Umbilical cord (tissue), 1 donor: ENCODE measurements at regions not wholly inside any gene's neighbourhood (a gene's known extent, or its start where the extent isn't known, plus 50 kb on each side); places are given as distances from the start of the nearest gene placed in this dataset.
A peak's percentile ranks its signal among the peaks of the same experiment; 100 is the strongest.
"Not testable (repeated sequence)": the region's sequence is repeated elsewhere in the genome, so short reads cannot be mapped to it uniquely, and the experiment has no call there.

Source experiments
- DNase-seq: peaks from one replicate; pipeline ENCODE4 v3.0.0-alpha.2; 2015; ENCODE audit warnings: low spot score

DNA sequence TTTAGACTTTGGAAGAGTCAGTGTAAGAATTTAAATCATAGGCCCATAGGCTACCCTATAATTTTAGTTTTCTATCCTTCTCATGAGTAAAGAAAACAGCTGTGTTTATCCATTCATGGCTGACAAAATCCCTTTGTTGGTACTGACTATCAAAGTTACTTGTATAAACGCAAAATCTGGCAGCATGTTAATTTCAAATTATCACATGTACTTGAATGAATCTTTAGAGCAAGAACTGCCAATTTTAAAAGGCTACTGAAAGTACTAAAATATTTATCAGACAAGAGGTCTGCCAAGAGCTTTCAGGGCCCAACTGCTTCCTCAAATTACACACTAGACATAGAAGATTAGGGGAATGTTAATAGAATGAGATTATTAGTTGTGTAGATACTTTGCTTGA is 66.6 kb downstream of the MYL12B start:
- no peak for DNase-seq

DNA sequence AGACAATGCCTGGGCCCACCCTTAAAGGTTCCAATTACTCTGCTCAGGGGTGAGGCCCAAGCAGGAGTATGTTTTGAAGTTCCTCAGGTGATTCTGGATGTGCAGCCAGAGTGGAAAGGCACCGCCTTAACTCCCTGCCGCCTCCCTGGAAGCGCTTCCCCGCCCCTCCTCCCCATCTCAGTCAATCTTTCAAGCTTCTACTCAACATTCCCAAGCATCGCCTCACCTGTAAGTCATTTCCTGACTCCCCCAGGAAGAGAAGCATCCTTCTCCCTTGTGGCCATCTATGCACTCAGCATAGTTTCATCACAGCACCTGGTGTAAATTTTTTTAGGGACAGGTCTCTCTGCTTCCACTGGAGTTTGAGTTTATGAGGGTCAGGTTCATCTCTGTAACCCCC is 67.5 kb downstream of the MYL12B start:
- DNase-seq = no peak

DNA sequence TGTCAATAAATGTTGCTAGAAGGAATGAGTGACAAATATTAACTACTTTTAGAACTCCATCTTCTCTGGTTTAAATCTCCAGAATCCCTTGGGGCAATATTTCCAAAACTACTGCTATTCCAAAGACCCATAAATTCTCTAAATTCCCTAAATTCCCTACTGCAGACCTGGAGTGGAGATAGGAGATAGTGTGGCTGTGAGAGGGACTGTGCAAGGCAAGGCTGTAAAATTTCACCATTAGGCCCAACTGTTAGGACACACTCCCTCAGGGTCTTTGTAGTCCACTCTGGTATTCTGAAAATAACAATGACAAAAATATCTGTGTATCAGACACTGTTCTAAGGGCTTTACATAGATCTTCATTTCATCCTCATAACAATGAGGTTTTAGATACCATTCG is 67.9 kb downstream of the MYL12B start:
- DNase-seq = no peak

DNA sequence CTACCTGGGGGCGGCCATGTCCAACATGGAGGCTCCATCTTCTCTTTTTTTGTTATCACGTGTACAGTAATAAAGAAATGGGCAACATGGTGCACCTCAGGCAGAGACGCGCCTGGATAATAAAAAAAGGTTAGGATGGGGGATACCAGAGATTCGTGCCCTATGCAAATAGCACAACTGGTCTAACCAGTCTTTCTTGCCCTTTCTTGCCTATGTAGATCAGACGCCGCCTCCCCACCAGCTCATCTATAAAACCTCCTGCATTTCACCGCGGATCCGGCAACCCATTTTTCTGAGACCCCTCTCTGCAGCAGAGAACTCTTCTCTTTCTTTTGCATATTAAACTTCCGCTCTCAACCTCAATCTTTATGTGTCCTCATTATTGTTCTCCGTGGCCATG is 68.7 kb downstream of the MYL12B start:
- DNase-seq = peak; percentile 17

DNA sequence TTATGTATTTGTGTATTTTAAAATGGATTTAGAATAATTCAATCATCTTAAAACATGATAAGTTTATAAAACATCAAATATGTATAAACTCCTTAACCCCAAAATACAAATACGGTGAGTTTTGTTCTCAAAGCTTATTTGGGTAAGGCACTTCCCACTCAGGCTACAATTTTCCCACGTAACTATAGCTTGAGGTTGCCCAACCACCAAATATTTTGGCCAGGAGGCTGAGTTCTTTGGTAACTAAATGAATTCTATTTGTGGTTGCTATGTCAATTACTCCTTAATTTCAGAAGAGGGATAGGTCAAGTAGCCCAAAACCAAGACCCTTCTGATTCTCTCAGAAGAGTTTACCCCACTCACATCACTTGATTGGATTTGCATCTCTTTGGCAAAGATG is 70.4 kb downstream of the MYL12B start:
- DNase-seq = no peak

DNA sequence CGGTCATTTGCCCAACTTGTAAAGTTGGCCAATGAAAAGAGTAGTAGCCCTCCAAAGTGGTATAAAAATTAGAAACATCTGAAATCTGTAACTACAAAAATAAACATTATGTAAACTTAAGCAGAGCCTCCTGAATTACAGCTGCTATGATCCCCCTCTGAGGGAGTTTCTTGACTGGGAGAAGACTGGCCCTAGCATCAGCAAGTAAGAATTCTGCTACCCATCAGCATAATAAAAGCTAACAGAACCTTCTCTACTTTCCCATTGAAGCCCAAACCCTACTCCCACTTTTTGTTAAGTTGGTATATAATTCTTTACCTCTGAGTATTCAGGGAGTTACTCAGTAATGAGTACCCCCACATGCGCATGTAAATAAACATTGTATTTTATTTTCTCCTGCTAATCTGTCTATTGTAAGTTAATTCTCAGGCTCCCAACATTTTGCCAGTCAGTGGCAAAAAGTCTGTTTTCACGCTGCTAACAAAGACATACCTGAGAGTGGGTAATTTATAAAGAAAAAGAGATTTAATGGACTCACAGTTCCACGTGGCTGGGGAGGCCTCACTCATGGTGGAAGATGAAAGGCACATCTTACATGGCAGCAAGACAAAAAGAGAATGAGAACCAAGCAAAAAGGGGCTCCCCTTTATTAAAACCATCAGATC is 71.3 kb downstream of the MYL12B start:
- DNase-seq = no peak

DNA sequence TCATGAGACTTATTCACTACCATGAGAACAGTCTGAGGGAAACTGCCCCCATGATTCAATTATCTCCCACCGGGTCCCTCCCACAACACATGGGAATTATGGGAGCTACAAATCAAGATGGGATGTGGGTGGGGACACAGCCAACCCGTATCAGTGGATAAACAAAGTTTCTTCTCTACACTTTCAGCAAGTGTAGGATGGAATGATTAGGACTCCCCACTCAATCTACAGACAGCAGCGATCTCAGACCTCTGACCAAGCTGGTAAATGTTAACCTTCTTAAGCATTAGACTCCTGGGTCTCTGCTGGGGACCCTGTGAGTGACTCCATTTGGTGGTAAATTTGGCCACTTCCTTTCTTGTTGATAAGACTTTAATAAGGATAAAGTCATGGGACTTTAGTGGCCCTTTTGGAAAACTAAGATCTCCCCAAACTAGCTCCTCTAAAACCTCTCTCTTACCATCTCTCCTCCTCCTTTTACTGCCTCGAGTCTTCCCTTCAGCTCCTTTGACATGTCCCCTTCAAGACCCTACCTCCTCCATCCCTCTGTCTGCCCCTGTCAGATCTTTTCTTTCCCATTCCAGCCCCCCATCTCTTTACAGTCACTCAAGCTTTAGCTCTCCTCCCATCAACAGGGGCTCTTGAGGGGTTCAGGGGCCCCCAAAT is 71.9 kb downstream of the MYL12B start:
- no peak for DNase-seq

DNA sequence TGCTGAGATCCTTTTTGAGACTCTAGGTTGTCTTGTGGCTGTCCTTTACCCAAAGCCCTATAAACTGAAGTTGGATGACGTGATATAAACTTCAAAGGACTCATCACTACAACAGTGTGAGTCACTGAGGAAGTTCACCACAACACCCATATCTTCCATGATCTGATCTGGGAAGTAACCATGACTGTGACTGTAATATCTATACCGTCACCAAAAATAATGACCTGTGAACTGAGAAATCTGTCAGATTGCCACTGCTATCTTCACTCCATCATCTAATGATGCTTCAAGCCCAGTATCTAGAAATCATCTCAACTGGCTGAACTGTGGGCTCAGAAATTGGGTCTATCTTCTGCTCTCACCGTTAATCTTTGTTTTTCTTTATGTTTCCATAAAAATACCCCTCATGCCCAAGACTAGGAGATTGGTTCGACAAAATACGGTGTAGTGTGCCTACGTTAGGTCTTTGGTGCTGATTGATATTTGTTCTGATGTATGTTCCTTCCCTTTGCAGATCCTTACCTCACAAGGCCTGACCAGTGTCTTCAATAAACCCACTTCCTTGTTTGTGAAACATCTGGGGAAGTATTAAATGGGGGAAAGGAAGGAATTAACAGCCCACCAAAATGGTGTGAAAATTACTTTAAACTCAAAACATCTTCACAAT is 78.2 kb downstream of the MYL12B start:
- no peak for DNase-seq

DNA sequence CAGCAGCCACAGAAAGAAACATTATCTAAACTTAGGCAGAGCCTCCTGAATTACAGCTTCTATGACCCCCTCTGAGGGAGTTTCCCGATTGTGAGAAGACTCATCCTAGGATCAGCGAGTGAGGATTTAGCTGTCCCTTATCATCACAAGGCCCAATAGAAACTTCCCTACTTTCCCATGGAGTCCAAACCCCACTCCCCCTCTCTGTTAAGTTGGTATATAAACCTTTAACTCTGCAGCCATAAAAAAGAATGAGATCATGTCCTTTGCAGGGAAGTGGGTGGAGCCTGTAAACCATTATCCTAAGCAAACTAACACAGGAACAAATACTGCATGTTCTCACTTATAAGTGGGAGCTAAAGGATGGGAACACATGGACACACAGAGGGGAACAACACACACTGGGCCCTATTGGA is 78.8 kb downstream of the MYL12B start:
- peak; percentile 51 for DNase-seq

DNA sequence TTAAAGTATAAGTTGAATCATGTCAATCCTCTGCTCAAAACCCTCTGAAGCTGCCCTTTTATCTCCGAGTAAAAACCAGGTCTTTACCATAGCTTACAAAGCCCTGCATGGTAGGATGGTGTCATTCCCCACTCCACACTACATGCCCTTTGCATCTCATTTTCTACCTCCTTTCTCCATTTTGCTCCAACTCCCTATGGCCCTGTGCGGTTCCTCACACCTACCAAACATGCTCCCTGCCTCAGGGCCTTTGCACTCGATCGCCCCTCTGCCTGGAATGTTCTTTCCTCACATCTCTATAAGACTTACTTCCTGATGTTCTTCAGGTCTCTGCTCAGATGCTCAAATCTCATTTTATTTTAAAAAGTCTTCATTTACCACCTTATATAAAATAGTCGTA is 80.7 kb downstream of the MYL12B start:
- no peak for DNase-seq

DNA sequence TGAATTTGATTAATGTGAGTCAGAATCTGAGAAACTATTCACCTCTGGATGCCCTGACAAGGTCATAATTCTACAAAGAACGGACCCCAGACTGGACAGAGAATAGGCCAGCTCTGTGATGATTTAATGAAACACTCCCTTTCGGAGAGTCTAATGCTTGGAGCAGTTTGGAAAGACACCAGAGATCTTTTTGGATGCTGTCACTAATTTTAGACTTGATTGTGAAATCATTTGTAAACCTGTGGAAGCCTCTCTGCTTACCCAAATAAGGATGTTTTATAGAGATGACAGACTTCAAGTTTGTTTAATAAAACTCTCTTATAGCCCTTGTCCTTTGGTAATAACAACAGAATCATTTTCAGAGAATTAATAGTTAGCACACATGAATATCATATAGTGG is 83.5 kb downstream of the MYL12B start:
- DNase-seq = peak; percentile 31

DNA sequence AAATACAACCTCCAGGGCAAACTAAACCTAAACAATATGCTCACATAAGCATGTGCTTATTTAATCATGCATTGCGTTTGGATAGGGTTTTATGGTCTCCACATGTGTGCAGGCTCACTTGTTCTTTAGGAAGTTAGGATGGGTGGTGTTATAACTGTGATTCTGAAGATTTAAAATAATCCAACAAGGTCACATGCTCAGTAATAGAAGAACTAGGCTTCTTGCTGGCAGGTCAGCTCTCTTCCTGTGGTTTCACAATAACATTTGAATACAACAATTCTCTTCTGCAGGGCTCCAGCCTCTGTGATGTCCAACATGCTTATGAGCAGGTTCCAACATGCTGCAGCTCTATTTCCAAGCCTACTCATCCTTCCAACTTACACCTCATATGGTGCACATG is 84.0 kb downstream of the MYL12B start:
- DNase-seq = peak; percentile 33

DNA sequence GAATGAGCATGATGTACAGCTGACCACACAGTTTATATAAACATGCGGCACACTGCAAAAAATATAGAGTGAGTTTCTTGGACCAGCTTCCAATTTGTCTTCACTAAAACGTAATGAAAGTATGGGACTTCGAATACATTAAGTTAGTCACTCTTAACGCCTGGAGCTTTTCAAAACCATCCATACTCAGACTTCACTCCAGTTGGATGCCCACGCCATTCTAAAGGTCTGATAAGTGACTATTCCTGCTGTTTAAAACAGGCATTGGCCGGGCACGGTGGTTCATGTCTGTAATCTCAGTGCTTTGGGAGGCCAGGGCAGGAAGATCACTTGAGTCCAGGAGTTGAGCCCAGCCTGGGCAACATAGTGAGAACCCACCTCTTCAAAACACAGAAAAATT is 84.6 kb downstream of the MYL12B start:
- DNase-seq = no peak

DNA sequence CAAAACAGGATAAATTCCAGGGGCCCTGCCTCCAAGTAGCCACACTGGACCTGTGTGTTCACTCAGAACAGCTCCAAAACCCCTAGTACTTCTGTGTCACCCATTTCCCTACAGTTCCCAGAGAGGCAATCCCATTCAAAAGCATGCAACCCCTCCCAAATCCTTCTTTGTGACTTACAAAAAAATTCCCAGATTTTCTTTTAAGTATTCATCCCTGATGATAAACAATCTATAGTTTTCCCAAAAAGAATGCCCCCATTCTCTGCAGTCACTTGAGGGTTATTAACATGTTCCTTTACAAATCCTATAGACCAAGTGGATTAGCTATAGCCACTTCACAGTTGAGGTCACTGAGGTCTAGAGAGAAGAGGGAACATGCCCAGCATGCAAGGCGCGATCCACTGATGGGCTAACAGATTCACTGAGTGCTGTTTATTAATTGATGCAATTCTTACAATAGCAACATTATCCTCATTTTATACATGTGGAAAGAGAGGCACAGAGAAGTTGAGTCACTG is 85.4 kb downstream of the MYL12B start:
- no peak for DNase-seq

DNA sequence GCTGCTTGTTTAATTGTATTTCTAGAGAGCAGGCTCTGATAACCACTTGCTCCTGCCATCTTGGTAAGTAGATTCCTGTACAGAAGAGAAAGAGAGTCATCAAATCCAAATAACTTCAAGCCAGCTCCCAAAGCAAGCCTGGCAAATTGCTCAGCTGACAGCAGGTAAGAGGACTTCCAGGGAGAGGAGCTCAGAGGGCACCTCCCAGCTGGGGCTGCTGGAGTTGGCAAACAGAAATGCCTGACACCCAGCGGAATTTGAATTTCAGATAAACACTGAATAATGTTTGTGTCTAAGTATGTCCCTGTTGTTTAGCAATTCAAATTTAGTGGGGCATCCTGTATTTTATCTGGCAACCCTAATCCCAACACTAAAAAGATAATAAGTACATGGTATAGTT is 86.2 kb downstream of the MYL12B start:
- no peak for DNase-seq

DNA sequence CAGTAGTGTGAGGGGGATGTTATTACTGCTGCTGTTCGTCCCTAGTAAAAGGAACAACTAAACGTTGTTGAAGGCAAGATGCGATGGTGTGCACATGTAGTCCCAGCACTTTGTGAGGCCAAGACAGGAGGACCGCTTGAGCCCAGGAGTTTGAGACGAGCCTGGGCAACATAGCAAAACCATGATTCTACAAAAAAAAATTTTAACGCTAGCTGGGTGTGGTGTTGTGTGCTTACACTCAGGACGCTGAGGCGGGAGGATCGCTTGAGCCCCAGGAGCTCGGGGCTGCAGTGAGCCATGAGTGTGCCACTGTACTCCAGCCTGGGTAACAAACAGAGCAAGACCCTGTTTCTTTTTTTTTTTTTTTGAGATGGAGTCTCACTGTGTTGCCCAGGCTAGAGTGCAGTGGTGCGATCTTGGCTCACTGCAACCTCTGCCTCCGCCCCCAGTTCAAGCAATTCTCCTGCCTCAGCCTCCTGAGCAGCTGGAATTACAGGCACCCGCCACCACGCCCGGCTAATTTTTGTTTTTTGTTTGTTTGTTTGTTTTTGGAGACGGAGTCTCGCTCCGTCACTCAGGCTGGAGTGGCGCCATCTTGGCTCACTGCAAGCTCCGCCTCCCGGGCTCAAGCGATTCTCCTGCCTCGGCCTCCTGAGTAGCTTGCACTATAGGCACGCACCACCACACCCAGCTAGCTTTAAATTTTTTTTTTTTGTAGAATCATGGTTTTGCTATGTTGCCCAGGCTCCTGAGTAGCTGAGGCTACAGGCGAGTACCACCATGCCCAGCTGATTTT is 87.3 kb downstream of the MYL12B start:
- not testable (repeated sequence) for DNase-seq

DNA sequence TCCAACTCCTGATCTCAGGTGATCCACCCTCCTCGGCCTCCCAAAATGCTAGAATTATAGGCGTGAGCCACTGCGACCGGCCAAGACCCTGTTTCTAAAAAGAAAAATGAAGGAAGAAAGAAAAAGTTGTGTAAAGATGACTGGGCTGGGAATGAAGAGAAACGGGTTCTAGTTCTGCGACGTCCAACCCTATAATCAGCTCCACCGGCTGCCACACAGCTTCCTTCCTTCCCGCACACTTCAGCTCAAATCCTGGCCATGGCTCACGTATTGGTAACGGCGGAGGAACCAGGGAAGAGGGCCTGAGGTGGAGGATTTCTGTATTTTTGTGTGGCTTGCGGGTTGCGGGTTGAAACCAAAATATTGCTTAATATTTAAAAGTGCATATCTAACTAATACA is 88.1 kb downstream of the MYL12B start:
- no peak for DNase-seq

DNA sequence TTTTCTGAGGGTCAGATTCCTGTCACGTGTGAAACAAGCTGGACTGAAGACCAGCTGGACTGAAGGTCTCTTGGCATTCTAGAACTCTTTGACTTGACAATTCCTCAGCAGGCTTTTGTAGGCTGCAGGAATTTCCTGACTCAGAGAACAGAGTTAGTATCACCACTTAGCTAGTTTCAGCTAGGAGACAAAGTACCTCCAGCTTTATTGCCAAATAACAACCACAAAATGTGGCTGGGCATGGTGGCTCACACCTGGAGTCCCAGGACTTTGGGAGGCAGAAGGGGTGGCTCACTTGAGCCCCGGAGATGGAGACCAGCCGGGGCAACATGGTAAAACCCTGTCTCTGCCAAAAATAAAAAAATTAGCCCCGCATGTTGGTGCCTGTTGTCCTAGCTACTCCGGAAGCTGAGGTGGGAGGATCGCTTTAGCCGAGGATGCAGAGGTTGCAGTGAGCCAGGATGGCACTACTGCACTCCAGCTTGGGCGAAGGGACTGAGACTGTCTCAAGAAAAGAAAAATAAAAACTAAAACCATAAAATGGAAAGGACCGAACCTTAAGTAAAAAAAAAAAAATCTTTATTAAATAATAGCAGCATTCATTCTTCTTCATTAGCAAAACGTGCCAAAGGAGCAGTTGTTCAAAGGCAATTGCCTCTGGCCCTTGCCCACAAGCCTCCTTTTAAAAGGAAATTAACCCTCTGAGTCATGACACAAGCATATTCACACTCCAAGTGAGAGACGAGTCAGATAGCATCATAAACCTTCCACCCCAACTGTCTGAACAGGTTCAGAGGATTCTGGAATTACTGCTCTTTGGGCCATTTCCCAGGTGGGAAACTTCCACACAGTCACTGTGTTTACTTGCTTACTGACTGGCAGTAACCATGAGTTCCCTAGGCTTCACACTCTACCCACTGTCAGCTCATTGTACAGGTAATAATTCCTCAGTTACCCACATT is 88.9 kb downstream of the MYL12B start:
- no peak for DNase-seq

DNA sequence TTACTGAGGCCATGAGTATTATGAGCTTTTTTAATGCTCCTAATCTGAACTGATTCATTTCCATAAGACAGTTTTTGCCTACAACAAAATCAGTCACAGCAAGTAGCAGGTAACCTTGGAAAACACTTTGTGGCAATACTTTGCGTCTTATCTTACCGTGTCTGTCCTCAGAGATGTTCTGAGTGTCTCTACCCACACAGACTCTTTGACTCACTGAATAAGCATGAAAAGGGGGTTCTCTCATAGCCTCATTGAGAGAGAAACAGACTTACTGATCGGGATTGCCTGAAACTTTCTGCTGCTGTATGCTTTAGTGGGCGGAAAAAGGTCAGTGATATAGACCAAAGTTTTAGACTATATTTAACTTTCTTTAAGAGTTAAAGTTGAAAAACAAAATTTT is 92.6 kb downstream of the MYL12B start:
- DNase-seq = no peak

DNA sequence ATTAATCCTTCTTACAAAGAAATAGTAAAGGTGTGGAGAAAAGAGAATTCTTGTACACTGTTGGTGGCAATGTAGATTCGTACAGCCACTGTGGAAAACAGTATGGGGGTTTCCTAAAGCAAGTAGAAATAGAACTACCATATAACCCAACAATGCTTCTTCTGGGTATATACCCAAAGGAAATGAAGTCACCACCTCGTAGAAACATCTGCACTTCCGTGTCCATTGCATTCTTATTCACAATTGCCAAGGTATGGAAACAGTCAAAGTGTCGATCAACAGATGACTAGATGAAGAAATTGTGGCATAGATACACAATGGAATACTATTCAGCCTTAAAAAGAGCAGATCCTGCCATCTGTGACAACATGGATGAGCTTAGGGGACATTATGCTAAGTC is 93.4 kb upstream of the TGIF1 start:
- DNase-seq = no peak

DNA sequence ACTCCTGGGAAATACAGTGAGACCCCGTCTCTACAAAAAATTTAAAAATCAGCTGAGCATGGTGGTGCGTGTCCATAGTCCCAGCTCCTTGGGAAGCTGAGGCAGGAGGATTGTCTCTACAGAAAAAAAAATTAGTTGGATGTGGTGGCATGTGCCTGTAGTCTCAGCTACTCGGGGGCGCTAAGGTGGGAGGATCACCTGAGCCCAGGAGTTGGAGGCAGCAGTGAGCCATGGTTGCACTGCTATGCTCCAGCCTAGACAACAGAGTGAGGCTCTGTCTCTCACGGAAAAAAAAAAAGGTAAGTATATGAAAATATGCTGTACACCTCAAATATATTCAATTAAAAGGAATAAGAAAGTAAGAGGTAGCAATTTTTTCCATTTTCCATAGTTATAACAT is 92.5 kb upstream of the TGIF1 start:
- no peak for DNase-seq
